A673 (cell line): ENCODE measurements at regions not wholly inside any gene's neighbourhood (a gene's known extent, or its start where the extent isn't known, plus 50 kb on each side); places are given as distances from the start of the nearest gene placed in this dataset.

ENCODE experiments used
- BruUV-seq: library from RNA; stranded (reverse); fragments of 400-500 nt; replicated peaks from 2 replicates; lab custom pipeline; 2021; lab: Mats Ljungman, UMichigan
- CTCF ChIA-PET: fragments of 300-600 bp; sonication (Branson Sonifier 250); formaldehyde crosslinking; loops from one replicate; lab custom pipeline; 2022; ENCODE audit warnings: antibody characterized with exemption; lab: Charles Lee
- POLR2A ChIA-PET: fragments of 300-600 bp; sonication (Branson Sonifier 250); formaldehyde crosslinking; loops from one replicate; lab custom pipeline; 2022; ENCODE audit warnings: antibody characterized with exemption; ENCODE audit not compliant: low non-redundant PET; lab: Charles Lee
- DNase-seq: peaks from one replicate; pipeline ENCODE4 v3.0.0-alpha.2; 2015; ENCODE audit warnings: low spot score
- H3K27ac ChIP-seq: fragments of 200-600 bp; sonication (generic); 2 replicates; pipeline ENCODE4 v1.5.1; 2016; ENCODE audit warnings: mixed run types, low read depth, mild to moderate bottlenecking, mixed read lengths, antibody characterized with exemption, low read length; ENCODE audit not compliant: poor library complexity, severe bottlenecking
- H3K27me3 ChIP-seq: fragments of 200-600 bp; sonication (generic); replicated peaks from 2 replicates; pipeline ENCODE4 v1.6.1; 2017; ENCODE audit warnings: mixed run types, low read depth, mild to moderate bottlenecking, mixed read lengths, antibody characterized with exemption, low read length; ENCODE audit not compliant: insufficient read depth, poor library complexity
- H3K36me3 ChIP-seq: fragments of 200-600 bp; sonication (generic); 2 replicates; pipeline ENCODE4 v1.6.1; 2016; ENCODE audit warnings: mixed run types, mild to moderate bottlenecking, mixed read lengths, antibody characterized with exemption, low read length; ENCODE audit not compliant: insufficient read depth, poor library complexity, severe bottlenecking
- H3K4me1 ChIP-seq: fragments of 200-600 bp; sonication (generic); 2 replicates; pipeline ENCODE4 v1.6.1; 2017; ENCODE audit warnings: mixed run types, mild to moderate bottlenecking, mixed read lengths, antibody characterized with exemption, low read length; ENCODE audit not compliant: insufficient read depth, poor library complexity, severe bottlenecking
- H3K4me3 ChIP-seq: fragments of 200-600 bp; sonication (generic); 2 replicates; pipeline ENCODE4 v1.5.1; 2016; ENCODE audit warnings: low read depth, mixed run types, mild to moderate bottlenecking, mixed read lengths, low read length; ENCODE audit not compliant: poor library complexity, severe bottlenecking
- H3K9me3 ChIP-seq: fragments of 200-600 bp; sonication (generic); 2 replicates; pipeline ENCODE4 v1.6.1; 2016; ENCODE audit warnings: mixed run types, low read depth, mild to moderate bottlenecking, mixed read lengths, antibody characterized with exemption, low read length; ENCODE audit not compliant: poor library complexity, severe bottlenecking
- EZH2 ChIP-seq: fragments of 200-600 bp; sonication (generic); IDR thresholded peaks from 2 replicates; pipeline ENCODE4 v1.6.1; 2017; ENCODE audit warnings: borderline replicate concordance, low read depth, mild to moderate bottlenecking, mixed read lengths, antibody characterized with exemption, low read length; ENCODE audit not compliant: poor library complexity, severe bottlenecking
- intact Hi-C: fragments of 100-400 bp; cut with micrococcal nuclease; formaldehyde crosslinking; loops from one replicate; pipeline ENCODE4 v1.10.0; 2022; ENCODE audit not compliant: unreplicated experiment
- TF ChIP-seq, protein P1 (sequence below): fragments of 300-800, 200-600 bp; sonication (generic); conservative IDR thresholded peaks from 2 replicates; pipeline ENCODE4 v1.5.1; 2017; ENCODE audit warnings: low read depth, mild to moderate bottlenecking, antibody characterized with exemption, low read length, moderate library complexity, mixed read lengths

DNA sequence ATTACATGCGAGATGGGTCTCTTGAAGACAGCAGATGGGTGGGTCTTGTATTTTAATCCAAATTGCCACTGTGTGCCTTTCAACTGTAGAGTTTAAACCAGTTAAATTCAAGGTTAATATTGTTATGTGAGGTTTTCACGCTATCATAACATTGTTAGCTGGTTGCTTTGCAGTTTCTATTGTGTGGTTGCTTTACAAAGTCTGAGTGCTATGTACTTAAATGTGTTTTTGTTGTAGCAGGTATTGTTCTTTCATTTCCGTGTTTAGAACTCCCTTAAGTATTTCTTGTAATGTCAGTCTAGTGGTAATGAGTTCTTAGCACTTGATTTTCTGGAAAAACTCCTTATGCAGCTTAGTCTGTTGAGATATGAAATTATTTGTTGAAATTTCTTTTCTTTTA, 193.3 kb downstream of the MOXD1 start:
- POLR2A ChIA-PET = no interaction called here
- H3K36me3 ChIP-seq = no peaks in the 10 kb centered on the region
- BruUV-seq = no TSS peak
- no peak overlapping the region for H3K27ac ChIP-seq
- intact Hi-C loops = no loop called here
- no peak for DNase-seq
- H3K27me3 ChIP-seq = no peaks in the 10 kb centered on the region
- H3K4me3 ChIP-seq = no peak overlapping the region
- CTCF ChIA-PET = no interaction called here
- TF ChIP-seq, protein P1, sequence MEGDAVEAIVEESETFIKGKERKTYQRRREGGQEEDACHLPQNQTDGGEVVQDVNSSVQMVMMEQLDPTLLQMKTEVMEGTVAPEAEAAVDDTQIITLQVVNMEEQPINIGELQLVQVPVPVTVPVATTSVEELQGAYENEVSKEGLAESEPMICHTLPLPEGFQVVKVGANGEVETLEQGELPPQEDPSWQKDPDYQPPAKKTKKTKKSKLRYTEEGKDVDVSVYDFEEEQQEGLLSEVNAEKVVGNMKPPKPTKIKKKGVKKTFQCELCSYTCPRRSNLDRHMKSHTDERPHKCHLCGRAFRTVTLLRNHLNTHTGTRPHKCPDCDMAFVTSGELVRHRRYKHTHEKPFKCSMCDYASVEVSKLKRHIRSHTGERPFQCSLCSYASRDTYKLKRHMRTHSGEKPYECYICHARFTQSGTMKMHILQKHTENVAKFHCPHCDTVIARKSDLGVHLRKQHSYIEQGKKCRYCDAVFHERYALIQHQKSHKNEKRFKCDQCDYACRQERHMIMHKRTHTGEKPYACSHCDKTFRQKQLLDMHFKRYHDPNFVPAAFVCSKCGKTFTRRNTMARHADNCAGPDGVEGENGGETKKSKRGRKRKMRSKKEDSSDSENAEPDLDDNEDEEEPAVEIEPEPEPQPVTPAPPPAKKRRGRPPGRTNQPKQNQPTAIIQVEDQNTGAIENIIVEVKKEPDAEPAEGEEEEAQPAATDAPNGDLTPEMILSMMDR = no peak
- no peak for TF ChIP-seq EZH2
- H3K4me1 ChIP-seq = no peaks in the 10 kb centered on the region
- H3K9me3 ChIP-seq = no peaks in the 10 kb centered on the region

- no peaks in the 10 kb centered on the region for H3K9me3 ChIP-seq
- no peak for DNase-seq
- no peaks in the 10 kb centered on the region for H3K36me3 ChIP-seq
- BruUV-seq = no TSS peak
- no peak overlapping the region for H3K27ac ChIP-seq
- POLR2A ChIA-PET = no interaction called here
- H3K4me1 ChIP-seq = no peaks in the 10 kb centered on the region
- CTCF ChIA-PET = interaction anchor here (0.6 kb wide), 1 partner anchor 90 kb away, joined by 3 read pairs; no protein-coding TSS in a partner anchor
- TF ChIP-seq EZH2 = no peak
- TF ChIP-seq, protein P1 = no peak
- no peaks in the 10 kb centered on the region for H3K27me3 ChIP-seq
- H3K4me3 ChIP-seq = no peak overlapping the region
- intact Hi-C loops = no loop called here
Measured at GRCh38 chr6:132205946-132206345, 195.3 kb downstream of the MOXD1 start.

GRCh38 chr6:132204591-132204990, 196.7 kb downstream of the MOXD1 start:
- Histone ChIP-seq H3K27me3 (no peaks in the 10 kb centered on the region), H3K4me1 (no peaks in the 10 kb centered on the region), H3K27ac (no peak overlapping the region), H3K36me3 (no peaks in the 10 kb centered on the region), H3K4me3 (no peak overlapping the region), H3K9me3 (no peaks in the 10 kb centered on the region)
- ChIA-PET POLR2A (no interaction called here), CTCF (no interaction called here)
- BruUV-seq = no TSS peak
- TF ChIP-seq, protein P1 = no peak
- TF ChIP-seq EZH2 = no peak
- no peak for DNase-seq
- intact Hi-C loops = no loop called here
